ENCODE measurements at regions not wholly inside any gene's neighbourhood (a gene's known extent, or its start where the extent isn't known, plus 50 kb on each side); places are given as distances from the start of the nearest gene placed in this dataset.

- Histone ChIP-seq H3K4me1 (no peaks in the 10 kb centered on the region), H3K4me3 (no peak overlapping the region), H3K27me3 (ENCODE audit: low read depth) (no peaks in the 10 kb centered on the region), H3K36me3 (replicated peaks) (no peaks in the 10 kb centered on the region), H3K9me3 (no peaks in the 10 kb centered on the region)
- in situ Hi-C loops (cut with MboI; ENCODE audit: low sequenced_read_pairs) = no loop called here
- no peak for DNase-seq (ENCODE audit: low spot score in 2 of 2)
These were observed 168.4 kb downstream of the EDN1 start for GRCh38 chr6:12458558-12458957.

- Histone ChIP-seq H3K4me1 (no peaks in the 10 kb centered on the region), H3K9me3 (no peaks in the 10 kb centered on the region), H3K27me3 (ENCODE audit: low read depth) (no peaks in the 10 kb centered on the region), H3K36me3 (replicated peaks) (no peaks in the 10 kb centered on the region), H3K4me3 (no peak overlapping the region)
- in situ Hi-C loops (cut with MboI; ENCODE audit: low sequenced_read_pairs) = no loop called here
- no peak for DNase-seq (ENCODE audit: low spot score in 2 of 2)
These were observed 169.9 kb downstream of the EDN1 start for GRCh38 chr6:12459945-12460661.

DNA sequence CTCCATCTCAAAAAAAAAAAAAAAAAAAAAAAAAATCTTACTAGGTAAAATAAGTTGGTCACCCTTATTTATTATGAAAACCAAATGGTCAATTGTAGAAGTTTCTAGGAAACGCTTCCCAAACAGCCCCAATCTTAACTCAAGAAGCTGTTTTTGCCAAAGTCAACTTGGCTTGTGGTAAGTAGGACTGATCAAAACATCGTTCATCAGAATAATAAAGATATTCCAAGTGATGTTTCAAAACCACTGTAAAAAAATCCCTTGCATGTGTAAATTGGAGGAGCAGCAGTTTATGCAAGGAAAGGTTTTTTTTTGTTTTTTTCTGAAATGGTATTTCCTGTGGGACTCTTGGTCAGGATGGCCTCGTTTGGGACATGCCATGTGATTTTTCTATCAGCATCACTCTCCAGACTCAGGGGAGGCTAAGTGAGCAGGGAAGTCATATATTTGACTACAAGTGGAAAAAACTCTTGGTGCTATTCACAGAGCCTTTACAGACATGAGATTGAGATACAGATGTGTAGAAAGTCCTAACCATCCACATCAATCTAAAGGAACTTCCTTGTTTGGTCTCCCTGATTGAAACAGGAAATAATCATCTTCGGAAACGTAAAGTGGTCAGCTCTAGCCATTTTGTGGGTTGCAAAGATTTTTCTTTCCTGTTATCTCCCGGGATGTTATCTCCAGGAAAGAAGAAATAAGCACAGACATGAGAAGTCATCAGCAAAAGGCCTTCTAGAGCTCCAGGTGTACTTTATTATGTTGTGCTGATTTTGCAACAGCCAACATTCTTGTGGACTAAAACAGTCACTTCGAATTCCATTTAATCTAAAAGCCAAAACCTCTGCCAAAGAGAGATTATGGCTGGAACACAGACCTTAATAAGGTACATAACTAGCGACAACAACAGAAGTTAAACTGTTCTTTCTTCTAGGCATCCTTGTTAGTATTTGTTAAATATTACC lies 177.8 kb downstream of the EDN1 start:
- Histone ChIP-seq H3K27me3 (ENCODE audit: low read depth) (no peaks in the 10 kb centered on the region), H3K9me3 (no peaks in the 10 kb centered on the region), H3K4me1 (no peaks in the 10 kb centered on the region), H3K4me3 (no peak overlapping the region), H3K36me3 (replicated peaks) (no peaks in the 10 kb centered on the region)
- DNase-seq (ENCODE audit: low spot score in 2 of 2) = no peak
- in situ Hi-C loops (cut with MboI; ENCODE audit: low sequenced_read_pairs) = no loop called here

DNA sequence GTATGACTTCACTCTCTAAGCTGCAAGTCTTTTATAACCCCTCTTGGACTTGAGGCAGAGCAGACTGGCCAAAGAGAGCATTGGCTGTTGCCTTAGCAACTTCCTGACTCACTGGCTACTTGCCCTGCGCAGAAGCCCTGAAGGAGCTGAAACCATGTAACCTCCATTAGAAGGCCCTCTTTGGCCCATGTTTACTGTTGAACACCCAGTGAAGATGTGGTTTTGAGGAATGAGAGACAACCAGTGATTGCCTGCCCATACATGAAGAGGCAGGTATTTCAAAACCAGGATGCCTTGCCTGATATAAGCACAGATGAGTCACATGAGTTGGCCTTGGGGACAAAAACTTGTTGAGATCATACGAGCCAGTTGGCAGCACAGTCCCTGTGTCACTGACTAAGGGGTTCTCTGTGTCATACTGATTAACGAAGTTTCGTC lies 182.5 kb downstream of the EDN1 start:
- H3K27me3 ChIP-seq (ENCODE audit: low read depth) = no peaks in the 10 kb centered on the region
- H3K9me3 ChIP-seq = no peaks in the 10 kb centered on the region
- H3K4me1 ChIP-seq = no peaks in the 10 kb centered on the region
- no peaks in the 10 kb centered on the region for H3K36me3 ChIP-seq (replicated peaks)
- in situ Hi-C loops (cut with MboI; ENCODE audit: low sequenced_read_pairs) = no loop called here
- DNase-seq (ENCODE audit: low spot score in 2 of 2) = no peak
- no peak overlapping the region for H3K4me3 ChIP-seq

DNA sequence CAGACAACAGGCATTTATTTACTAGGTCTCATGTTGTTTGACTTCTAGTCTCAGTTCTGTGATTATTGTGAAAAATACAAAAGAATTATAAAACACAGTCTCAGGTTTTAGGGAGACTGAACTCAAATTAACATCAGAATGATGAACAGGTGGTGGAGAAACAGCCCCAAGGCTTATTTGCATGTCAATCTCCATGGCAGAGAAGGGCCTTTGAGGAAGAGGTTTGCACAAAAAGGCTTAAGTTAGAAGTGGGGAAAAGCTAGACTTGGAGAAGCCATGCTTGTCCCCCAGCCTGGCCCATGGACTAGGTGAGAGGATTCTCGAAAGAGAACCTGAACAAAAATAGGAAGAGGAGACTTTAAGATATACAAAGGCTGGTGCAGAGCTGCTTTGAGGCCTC lies 183.3 kb downstream of the EDN1 start:
- no peaks in the 10 kb centered on the region for H3K36me3 ChIP-seq (replicated peaks)
- no peaks in the 10 kb centered on the region for H3K9me3 ChIP-seq
- DNase-seq (ENCODE audit: low spot score in 2 of 2) = no peak
- in situ Hi-C loops (cut with MboI; ENCODE audit: low sequenced_read_pairs) = no loop called here
- no peaks in the 10 kb centered on the region for H3K4me1 ChIP-seq
- H3K27me3 ChIP-seq (ENCODE audit: low read depth) = no peaks in the 10 kb centered on the region
- H3K4me3 ChIP-seq = no peak overlapping the region

GRCh38 chr6:12474167-12475140 lies 184.3 kb downstream of the EDN1 start:
- H3K36me3 ChIP-seq (replicated peaks) = no peaks in the 10 kb centered on the region
- H3K9me3 ChIP-seq = no peaks in the 10 kb centered on the region
- no peak overlapping the region for H3K4me3 ChIP-seq
- DNase-seq (ENCODE audit: low spot score in 2 of 2) = no peak
- in situ Hi-C loops (cut with MboI; ENCODE audit: low sequenced_read_pairs) = no loop called here
- no peaks in the 10 kb centered on the region for H3K27me3 ChIP-seq (ENCODE audit: low read depth)
- no peaks in the 10 kb centered on the region for H3K4me1 ChIP-seq

DNA sequence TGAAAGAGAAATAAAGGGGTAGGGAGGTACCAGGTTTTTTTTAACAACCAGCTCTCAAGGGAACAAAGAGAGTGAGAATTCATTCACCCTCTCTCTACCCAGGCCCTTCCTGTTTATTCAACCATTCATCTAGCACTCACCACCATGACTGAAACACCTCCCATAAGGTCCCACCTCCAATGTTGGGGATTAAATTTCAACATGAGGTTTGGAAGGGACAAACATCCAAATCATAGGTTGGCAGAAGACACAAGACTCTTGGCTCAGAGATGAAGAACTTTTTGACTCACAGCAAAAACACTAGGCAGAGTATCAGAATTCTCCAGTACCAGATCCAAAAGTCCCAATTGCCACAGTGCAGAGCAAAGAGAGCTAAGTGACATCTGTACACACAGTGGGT lies 186.3 kb downstream of the EDN1 start:
- in situ Hi-C loops (cut with MboI; ENCODE audit: low sequenced_read_pairs) = no loop called here
- no peaks in the 10 kb centered on the region for H3K4me1 ChIP-seq
- DNase-seq (ENCODE audit: low spot score in 2 of 2) = no peak
- H3K27me3 ChIP-seq (ENCODE audit: low read depth) = no peaks in the 10 kb centered on the region
- H3K9me3 ChIP-seq = no peaks in the 10 kb centered on the region
- H3K36me3 ChIP-seq (replicated peaks) = no peaks in the 10 kb centered on the region
- H3K4me3 ChIP-seq = no peak overlapping the region

- no peaks in the 10 kb centered on the region for H3K36me3 ChIP-seq (replicated peaks)
- no peaks in the 10 kb centered on the region for H3K9me3 ChIP-seq
- DNase-seq (ENCODE audit: low spot score in 2 of 2) = no peak
- no peaks in the 10 kb centered on the region for H3K4me1 ChIP-seq
- no peak overlapping the region for H3K4me3 ChIP-seq
- in situ Hi-C loops (cut with MboI; ENCODE audit: low sequenced_read_pairs) = no loop called here
- H3K27me3 ChIP-seq (ENCODE audit: low read depth) = no peaks in the 10 kb centered on the region
These were observed 187.5 kb downstream of the EDN1 start for GRCh38 chr6:12477616-12478015.

DNA sequence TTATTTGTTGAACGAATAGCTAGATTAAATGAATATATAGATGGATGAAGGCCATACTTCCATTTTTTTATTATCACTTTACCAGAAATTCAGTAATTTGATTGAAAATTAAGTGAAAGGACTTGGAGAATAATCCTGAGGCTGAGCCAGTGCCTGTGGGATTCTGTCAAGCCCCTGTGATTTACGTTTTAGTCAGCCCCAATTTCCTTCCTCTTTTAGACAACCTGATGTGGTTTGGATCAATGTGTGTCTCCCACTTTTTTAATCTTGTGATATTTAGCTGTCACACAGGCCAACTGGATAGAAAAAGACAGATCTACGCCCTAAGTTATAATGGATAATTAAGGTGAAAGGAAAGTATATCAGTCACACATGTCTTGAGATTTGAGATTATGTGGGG lies 188.8 kb downstream of the EDN1 start:
- H3K27me3 ChIP-seq (ENCODE audit: low read depth) = no peaks in the 10 kb centered on the region
- H3K4me3 ChIP-seq = no peak overlapping the region
- in situ Hi-C loops (cut with MboI; ENCODE audit: low sequenced_read_pairs) = no loop called here
- no peak for DNase-seq (ENCODE audit: low spot score in 2 of 2)
- no peaks in the 10 kb centered on the region for H3K4me1 ChIP-seq
- no peaks in the 10 kb centered on the region for H3K9me3 ChIP-seq
- H3K36me3 ChIP-seq (replicated peaks) = no peaks in the 10 kb centered on the region

DNA sequence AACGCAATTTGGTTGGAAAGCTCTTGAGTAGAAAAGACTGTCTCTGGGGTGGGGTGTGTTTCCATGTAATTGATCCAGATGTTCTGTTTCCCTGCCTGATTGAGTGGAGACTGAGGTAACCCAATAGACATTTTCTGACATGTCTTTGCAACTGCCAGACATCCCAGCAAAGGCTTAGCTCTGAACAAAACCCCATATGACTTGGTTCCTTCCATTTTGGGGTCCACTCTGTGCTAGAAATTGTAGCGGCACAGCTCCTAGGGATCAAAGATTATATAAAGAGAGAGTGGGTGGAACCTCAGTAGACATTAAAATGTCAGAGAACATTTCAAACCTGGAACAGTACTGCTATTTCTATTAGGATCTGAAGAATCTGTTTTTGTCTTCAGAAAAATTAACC lies 189.3 kb downstream of the EDN1 start:
- in situ Hi-C loops (cut with MboI; ENCODE audit: low sequenced_read_pairs) = no loop called here
- H3K9me3 ChIP-seq = no peaks in the 10 kb centered on the region

DNA sequence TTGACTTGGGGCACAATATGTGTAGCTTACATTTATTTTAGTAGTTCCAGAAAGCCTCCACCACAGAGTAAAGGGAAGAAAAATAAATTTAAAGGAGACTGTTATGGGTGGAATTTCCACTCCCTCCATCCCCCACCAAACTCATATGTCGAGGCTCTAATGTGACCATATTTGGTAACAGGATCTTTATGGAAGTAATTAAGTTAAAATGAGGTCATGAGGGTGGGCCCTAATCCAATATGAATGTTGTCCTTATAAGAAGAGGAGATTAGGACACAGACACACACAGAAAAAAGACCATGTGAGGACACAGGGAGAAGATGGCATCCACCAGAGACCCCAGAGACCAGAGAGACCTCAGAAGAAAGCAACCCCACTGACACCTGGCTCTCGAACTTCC lies 189.7 kb downstream of the EDN1 start:
- H3K4me1 ChIP-seq = no peaks in the 10 kb centered on the region
- no peak for DNase-seq (ENCODE audit: low spot score in 2 of 2)
- no peak overlapping the region for H3K4me3 ChIP-seq
- no peaks in the 10 kb centered on the region for H3K9me3 ChIP-seq
- no peaks in the 10 kb centered on the region for H3K36me3 ChIP-seq (replicated peaks)
- in situ Hi-C loops (cut with MboI; ENCODE audit: low sequenced_read_pairs) = no loop called here
- H3K27me3 ChIP-seq (ENCODE audit: low read depth) = no peaks in the 10 kb centered on the region

More for the DNA sequence above, 189.3 kb downstream of the EDN1 start:
- no peaks in the 10 kb centered on the region for H3K27me3 ChIP-seq (ENCODE audit: low read depth)
- H3K36me3 ChIP-seq (replicated peaks) = no peaks in the 10 kb centered on the region
- no peaks in the 10 kb centered on the region for H3K4me1 ChIP-seq
- no peak for DNase-seq (ENCODE audit: low spot score in 2 of 2)
- H3K4me3 ChIP-seq = no peak overlapping the region

DNA sequence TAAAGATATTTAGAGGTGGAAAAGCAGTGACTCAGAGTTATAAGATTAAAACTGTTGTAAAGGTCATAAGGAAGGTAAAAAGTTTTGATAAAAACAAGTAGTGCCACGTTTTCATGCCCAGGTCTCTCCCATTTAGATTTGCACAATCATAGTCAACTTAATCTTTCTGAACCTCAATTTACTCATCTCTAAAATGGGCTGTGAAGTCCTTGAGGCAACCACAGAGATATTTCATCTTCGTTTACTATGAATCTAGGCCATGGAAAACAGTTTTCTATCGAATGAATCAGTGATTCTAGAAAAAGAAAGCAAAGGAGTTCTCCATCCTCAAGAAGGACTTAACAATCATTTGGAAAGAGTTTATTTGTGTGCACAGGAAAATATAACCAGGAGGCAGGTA lies 190.2 kb downstream of the EDN1 start:
- in situ Hi-C loops (cut with MboI; ENCODE audit: low sequenced_read_pairs) = no loop called here
- Histone ChIP-seq H3K36me3 (replicated peaks) (no peaks in the 10 kb centered on the region), H3K27me3 (ENCODE audit: low read depth) (no peaks in the 10 kb centered on the region), H3K4me3 (no peak overlapping the region), H3K9me3 (no peaks in the 10 kb centered on the region), H3K4me1 (no peaks in the 10 kb centered on the region)
- DNase-seq (ENCODE audit: low spot score in 2 of 2) = no peak

DNA sequence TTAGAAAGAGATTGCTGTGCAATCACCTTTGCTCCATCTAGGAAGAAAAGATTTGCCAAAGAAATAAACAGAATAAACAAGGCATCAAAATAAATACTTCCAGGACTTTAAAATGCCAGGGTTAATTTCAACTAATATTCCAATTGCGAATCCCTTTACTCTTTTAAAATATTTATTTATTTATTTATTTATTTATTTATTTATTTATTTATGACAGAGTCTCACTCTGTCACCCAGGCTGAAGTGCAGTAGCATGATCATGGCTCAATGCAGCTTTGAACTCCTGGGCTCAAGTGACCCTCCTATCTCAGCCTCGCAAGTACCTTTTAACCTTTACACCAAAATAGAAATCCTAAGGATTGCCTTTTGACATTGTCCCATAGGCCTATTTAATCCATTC lies 191.1 kb downstream of the EDN1 start:
- H3K9me3 ChIP-seq = no peaks in the 10 kb centered on the region
- no peaks in the 10 kb centered on the region for H3K27me3 ChIP-seq (ENCODE audit: low read depth)
- no peaks in the 10 kb centered on the region for H3K36me3 ChIP-seq (replicated peaks)
- H3K4me3 ChIP-seq = no peak overlapping the region
- H3K4me1 ChIP-seq = no peaks in the 10 kb centered on the region
- DNase-seq (ENCODE audit: low spot score in 2 of 2) = no peak
- in situ Hi-C loops (cut with MboI; ENCODE audit: low sequenced_read_pairs) = no loop called here

Measured in HAP-1 (cell line).